ENCODE measurements at regions not wholly inside any gene's neighbourhood (a gene's known extent, or its start where the extent isn't known, plus 50 kb on each side); places are given as distances from the start of the nearest gene placed in this dataset.

DNA sequence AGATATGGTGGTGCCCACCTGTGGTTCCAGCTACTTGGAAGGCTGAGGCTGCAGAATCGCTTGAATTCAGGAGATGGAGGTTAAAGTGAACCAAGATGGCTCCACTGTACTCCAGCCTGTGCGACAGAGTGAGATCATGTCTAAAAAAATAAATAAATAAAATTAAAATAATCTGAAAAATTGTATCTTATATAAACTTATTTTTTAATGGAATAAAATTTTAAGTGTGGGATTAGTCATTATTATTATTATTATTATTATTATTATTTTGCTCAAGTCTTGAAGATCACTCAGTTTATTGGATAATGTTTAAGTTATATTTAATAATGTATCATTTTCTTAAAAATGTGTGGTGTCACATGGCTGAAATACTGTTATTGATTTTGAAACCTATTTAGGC lies 688.0 kb upstream of the COX7C start:
- intact Hi-C loops (cut with micrococcal nuclease; ENCODE audit: unreplicated experiment) (no loop called here), in situ Hi-C loops (cut with HindIII; ENCODE audit: extremely low pct_ligation_motif_present, low pct_unique_long_range_greater_than_20kb) (no loop called here)
- POLR2A ChIA-PET = no interaction called here

DNA sequence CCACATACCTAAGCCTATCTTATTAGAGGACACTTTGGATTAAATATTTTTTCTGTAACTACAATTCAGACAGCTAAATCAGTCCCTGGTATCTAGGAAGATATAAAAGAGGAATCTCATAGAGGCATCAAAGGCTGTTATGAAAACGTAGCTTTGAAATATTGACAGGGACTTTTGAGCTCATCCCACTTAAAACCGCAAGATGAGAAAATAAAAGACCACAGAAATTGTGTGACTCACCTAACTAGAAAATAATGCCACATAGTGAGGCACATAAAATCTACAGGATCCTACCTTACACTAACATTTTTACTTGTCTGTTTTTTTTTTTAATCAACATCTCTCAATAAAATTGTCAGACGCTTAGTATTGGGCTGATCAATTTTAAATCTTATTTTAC lies 686.5 kb upstream of the COX7C start:
- BruUV-seq (replicated peaks) = no TSS peak
- Histone ChIP-seq H3K27me3 (ENCODE audit: control insufficient read depth in 1 of 2, insufficient read depth in 2 of 2, low read length in 2 of 2) (no peaks in the 10 kb centered on the region), H3K79me2 (ENCODE audit: insufficient read depth, low read length) (no peaks in the 10 kb centered on the region), H3K36me3 (replicated peaks in 1 of 2; ENCODE audit: control insufficient read depth in 1 of 2, insufficient read depth in 2 of 2, low read length in 2 of 2) (no peaks in the 10 kb centered on the region), H2AFZ (ENCODE audit: low read length) (no peak overlapping the region), H4K20me1 (ENCODE audit: insufficient read depth, low read length) (no peaks in the 10 kb centered on the region), H3K4me2 (ENCODE audit: low read depth, low read length) (no peak overlapping the region), H3K9ac (ENCODE audit: insufficient read depth, low read depth, low read length) (no peak overlapping the region), H3K4me3 (replicated peaks in 1 of 3; ENCODE audit: insufficient read depth in 1 of 3, low read depth in 2 of 3, low read length in 3 of 3) (no peak overlapping the region), H3K4me1 (ENCODE audit: insufficient read depth, low read length) (no peaks in the 10 kb centered on the region), H3K9me3 (ENCODE audit: low read length) (peaks cover under 1% of the 10 kb centered on the region; the same call in 1 of the 2 replicates), H3K27ac (ENCODE audit: extremely low read length, insufficient read depth, low read length) (no peak overlapping the region)
- in situ Hi-C loops (cut with HindIII; ENCODE audit: extremely low pct_ligation_motif_present, low pct_unique_long_range_greater_than_20kb) (no loop called here), intact Hi-C loops (cut with micrococcal nuclease; ENCODE audit: unreplicated experiment) (no loop called here)
- FAIRE-seq (no peak), ATAC-seq (no peak), DNase-seq (ENCODE audit: low spot score) (no peak)
- POLR2A ChIA-PET = no interaction called here
- WGBS (ENCODE audit: low lambda C conversion rate) = 18% methylated on average over 3 of the region's 3 CpGs
- CTCF ChIA-PET (ENCODE audit: low intra/inter-chr PET ratio, low total read pairs) = no interaction called here
- TF ChIP-seq ZNF879 (CRISPR knock-in tag; IDR thresholded peaks at IDR 0.05) = no peak
- TF ChIP-seq, protein P1, sequence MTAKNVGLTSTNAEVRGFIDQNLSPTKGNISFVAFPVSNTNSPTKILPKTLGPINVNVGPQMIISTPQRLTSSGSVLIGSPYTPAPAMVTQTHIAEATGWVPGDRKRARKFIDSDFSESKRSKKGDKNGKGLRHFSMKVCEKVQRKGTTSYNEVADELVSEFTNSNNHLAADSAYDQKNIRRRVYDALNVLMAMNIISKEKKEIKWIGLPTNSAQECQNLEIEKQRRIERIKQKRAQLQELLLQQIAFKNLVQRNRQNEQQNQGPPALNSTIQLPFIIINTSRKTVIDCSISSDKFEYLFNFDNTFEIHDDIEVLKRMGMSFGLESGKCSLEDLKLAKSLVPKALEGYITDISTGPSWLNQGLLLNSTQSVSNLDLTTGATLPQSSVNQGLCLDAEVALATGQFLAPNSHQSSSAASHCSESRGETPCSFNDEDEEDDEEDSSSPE (CRISPR knock-in tag; IDR thresholded peaks at IDR 0.05) = no peak
- TF ChIP-seq PAWR (CRISPR knock-in tag; IDR thresholded peaks at IDR 0.05; ENCODE audit: borderline replicate concordance) = no peak
- no peak for TF ChIP-seq ZNF432 (CRISPR knock-in tag; IDR thresholded peaks at IDR 0.05; ENCODE audit: borderline replicate concordance)
- no peak for TF ChIP-seq MIER3 (CRISPR knock-in tag; IDR thresholded peaks at IDR 0.05; ENCODE audit: borderline replicate concordance)
- TF ChIP-seq, protein P2, sequence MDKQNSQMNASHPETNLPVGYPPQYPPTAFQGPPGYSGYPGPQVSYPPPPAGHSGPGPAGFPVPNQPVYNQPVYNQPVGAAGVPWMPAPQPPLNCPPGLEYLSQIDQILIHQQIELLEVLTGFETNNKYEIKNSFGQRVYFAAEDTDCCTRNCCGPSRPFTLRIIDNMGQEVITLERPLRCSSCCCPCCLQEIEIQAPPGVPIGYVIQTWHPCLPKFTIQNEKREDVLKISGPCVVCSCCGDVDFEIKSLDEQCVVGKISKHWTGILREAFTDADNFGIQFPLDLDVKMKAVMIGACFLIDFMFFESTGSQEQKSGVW (CRISPR knock-in tag; IDR thresholded peaks at IDR 0.05; ENCODE audit: borderline replicate concordance) = no peak
- TF ChIP-seq, protein P3, sequence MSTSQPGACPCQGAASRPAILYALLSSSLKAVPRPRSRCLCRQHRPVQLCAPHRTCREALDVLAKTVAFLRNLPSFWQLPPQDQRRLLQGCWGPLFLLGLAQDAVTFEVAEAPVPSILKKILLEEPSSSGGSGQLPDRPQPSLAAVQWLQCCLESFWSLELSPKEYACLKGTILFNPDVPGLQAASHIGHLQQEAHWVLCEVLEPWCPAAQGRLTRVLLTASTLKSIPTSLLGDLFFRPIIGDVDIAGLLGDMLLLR (CRISPR knock-in tag; IDR thresholded peaks at IDR 0.05) = no peak
- TF ChIP-seq TGIF2 (CRISPR knock-in tag; IDR thresholded peaks at IDR 0.05) = no peak
- TF ChIP-seq ZNF878 (CRISPR knock-in tag; IDR thresholded peaks at IDR 0.05) = no peak
- no peak for TF ChIP-seq ZFP90 (CRISPR knock-in tag; IDR thresholded peaks at IDR 0.05; ENCODE audit: borderline replicate concordance)
- TF ChIP-seq, protein P4, sequence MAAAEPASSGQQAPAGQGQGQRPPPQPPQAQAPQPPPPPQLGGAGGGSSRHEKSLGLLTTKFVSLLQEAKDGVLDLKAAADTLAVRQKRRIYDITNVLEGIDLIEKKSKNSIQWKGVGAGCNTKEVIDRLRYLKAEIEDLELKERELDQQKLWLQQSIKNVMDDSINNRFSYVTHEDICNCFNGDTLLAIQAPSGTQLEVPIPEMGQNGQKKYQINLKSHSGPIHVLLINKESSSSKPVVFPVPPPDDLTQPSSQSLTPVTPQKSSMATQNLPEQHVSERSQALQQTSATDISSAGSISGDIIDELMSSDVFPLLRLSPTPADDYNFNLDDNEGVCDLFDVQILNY (CRISPR knock-in tag; conservative IDR thresholded peaks at IDR 0.05) = no peak
- TF ChIP-seq ZFX (CRISPR knock-in tag; IDR thresholded peaks at IDR 0.05; ENCODE audit: low read depth) = no peak
- no peak for TF ChIP-seq ZSCAN12 (CRISPR knock-in tag; IDR thresholded peaks at IDR 0.05)
- TF ChIP-seq SALL1 (CRISPR knock-in tag; IDR thresholded peaks at IDR 0.05) = no peak
- no peak for TF ChIP-seq ZNF572 (CRISPR knock-in tag; IDR thresholded peaks at IDR 0.05)
- TF ChIP-seq HNRNPL (IDR thresholded peaks at IDR 0.05; ENCODE audit: low read depth, low read length) = no peak

More for the DNA sequence above, 688.0 kb upstream of the COX7C start:
- CTCF ChIA-PET (ENCODE audit: low intra/inter-chr PET ratio, low total read pairs) = no interaction called here
- Histone ChIP-seq H3K4me3 (replicated peaks in 1 of 3; ENCODE audit: insufficient read depth in 1 of 3, low read depth in 2 of 3, low read length in 3 of 3) (no peak overlapping the region), H4K20me1 (ENCODE audit: insufficient read depth, low read length) (no peaks in the 10 kb centered on the region), H3K27me3 (ENCODE audit: control insufficient read depth in 1 of 2, insufficient read depth in 2 of 2, low read length in 2 of 2) (no peaks in the 10 kb centered on the region), H3K9ac (ENCODE audit: insufficient read depth, low read depth, low read length) (no peak overlapping the region), H3K9me3 (ENCODE audit: low read length) (peaks cover 12% of the 10 kb centered on the region), H3K4me1 (ENCODE audit: insufficient read depth, low read length) (no peaks in the 10 kb centered on the region), H3K36me3 (replicated peaks in 1 of 2; ENCODE audit: control insufficient read depth in 1 of 2, insufficient read depth in 2 of 2, low read length in 2 of 2) (no peaks in the 10 kb centered on the region), H3K79me2 (ENCODE audit: insufficient read depth, low read length) (no peaks in the 10 kb centered on the region), H2AFZ (ENCODE audit: low read length) (no peak overlapping the region), H3K4me2 (ENCODE audit: low read depth, low read length) (no peak overlapping the region), H3K27ac (ENCODE audit: extremely low read length, insufficient read depth, low read length) (no peak overlapping the region)
- BruUV-seq (replicated peaks) = no TSS peak
- TF ChIP-seq ZNF274 (CRISPR knock-in tag; IDR thresholded peaks at IDR 0.05) = no peak
- FAIRE-seq = no peak
- 41% methylated on average over 2 of the region's 2 CpGs for WGBS (ENCODE audit: low lambda C conversion rate)
- DNase-seq (ENCODE audit: low spot score) = no peak
- no peak for ATAC-seq

Data from HepG2 (cell line).